DND-41 (cell line): ENCODE measurements at regions not wholly inside any gene's neighbourhood (a gene's known extent, or its start where the extent isn't known, plus 50 kb on each side); places are given as distances from the start of the nearest gene placed in this dataset.
"Not testable (repeated sequence)": the region's sequence is repeated elsewhere in the genome, so short reads cannot be mapped to it uniquely, and the experiment has no call there.

Experiments used
- ATAC-seq: fragments of 200-7000 bp; cut with Tn5 transposase; 3 replicates; pipeline ENCODE4 v1.9.1; 2021; ENCODE audit warnings: low read depth; ENCODE audit not compliant: insufficient read depth
- DNase-seq: peaks from one replicate; pipeline ENCODE4 v3.0.0-alpha.2; 2020
- H2AFZ ChIP-seq: 2 replicates; pipeline ENCODE4 v1.6.0; 2012; ENCODE audit warnings: low read depth, low read length
- H3K27ac ChIP-seq: 2 replicates; pipeline ENCODE4 v1.5.1; 2012; ENCODE audit warnings: low read length, inconsistent platforms
- H3K27me3 ChIP-seq: fragments of 200-600 bp; sonication (generic); 2 replicates; pipeline ENCODE4 v1.6.0; 2012; ENCODE audit warnings: low read length, mild to moderate bottlenecking, inconsistent platforms; ENCODE audit not compliant: insufficient read depth, poor library complexity
- H3K36me3 ChIP-seq: 2 replicates; pipeline ENCODE4 v1.5.1; 2012; ENCODE audit warnings: low read length, inconsistent platforms; ENCODE audit not compliant: insufficient read depth
- H3K4me1 ChIP-seq: 2 replicates; pipeline ENCODE4 v1.5.1; 2012; ENCODE audit warnings: mild to moderate bottlenecking, low read length; ENCODE audit not compliant: insufficient read depth
- H3K4me2 ChIP-seq: 2 replicates; pipeline ENCODE4 v1.6.0; 2012; ENCODE audit warnings: mild to moderate bottlenecking, moderate library complexity, low read length, inconsistent platforms; ENCODE audit not compliant: insufficient read depth
- H3K4me3 ChIP-seq, 2 experiments: fragments of 200-600 bp in 1 of 2; shearing (Covaris generic) in 1 of 2; 2 replicates each; pipeline ENCODE4 v1.5.1; 2012 to 2016; ENCODE audit warnings: inconsistent platforms in 2 of 2, low read length in 2 of 2, mild to moderate bottlenecking in 2 of 2, low read depth in 1 of 2, moderate library complexity in 1 of 2
- H3K79me2 ChIP-seq: 2 replicates; pipeline ENCODE4 v1.6.0; 2012; ENCODE audit warnings: low read length, inconsistent platforms; ENCODE audit not compliant: insufficient read depth
- H3K9ac ChIP-seq: 2 replicates; pipeline ENCODE4 v1.6.0; 2012; ENCODE audit warnings: low read depth, mild to moderate bottlenecking, inconsistent platforms, low read length, moderate library complexity
- H3K9me3 ChIP-seq: 2 replicates; pipeline ENCODE4 v1.5.1; 2012; ENCODE audit warnings: low read length, moderate library complexity, mild to moderate bottlenecking, inconsistent platforms; ENCODE audit not compliant: insufficient read depth, severe bottlenecking
- H4K20me1 ChIP-seq: 2 replicates; pipeline ENCODE4 v1.6.0; 2012; ENCODE audit warnings: low read length; ENCODE audit not compliant: insufficient read depth
- CTCF ChIP-seq: IDR thresholded peaks from 2 replicates; pipeline ENCODE4 v1.5.1; 2012; ENCODE audit warnings: borderline replicate concordance, low read length, moderate library complexity, mild to moderate bottlenecking; ENCODE audit not compliant: poor library complexity, severe bottlenecking; ENCODE audit errors: extremely low read depth
- EZH2 ChIP-seq: IDR thresholded peaks from 3 replicates; pipeline ENCODE4 v1.6.1; 2012; ENCODE audit warnings: borderline replicate concordance, low read depth, mild to moderate bottlenecking, moderate library complexity, low read length, inconsistent platforms; ENCODE audit not compliant: severe bottlenecking

DNA sequence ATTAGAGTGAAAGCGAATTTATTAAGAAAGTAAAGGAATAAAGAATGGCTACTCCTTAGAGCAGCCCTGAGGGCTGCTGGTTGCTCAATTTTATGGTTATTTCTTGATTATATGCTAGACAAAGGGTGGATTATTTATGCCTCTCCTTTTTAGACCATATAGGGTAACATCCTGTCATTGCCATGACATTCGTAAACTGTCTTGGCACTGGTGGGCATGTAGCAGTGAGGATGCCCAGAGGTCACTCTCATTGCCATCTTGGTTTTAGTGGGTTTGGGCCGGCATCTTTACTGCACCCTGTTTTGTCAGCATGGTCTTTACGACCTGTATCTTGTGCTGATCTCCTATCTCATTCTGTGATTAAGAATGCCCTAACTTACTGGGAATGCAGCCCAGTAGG lies 58.2 kb downstream of the TANC2 start:
- H3K4me3 ChIP-seq: no peak overlapping the region
- no peak overlapping the region for H3K4me2 ChIP-seq
- no peak for ATAC-seq
- no peak overlapping the region for H2AFZ ChIP-seq
- no peak overlapping the region for H3K9ac ChIP-seq
- H3K27me3 ChIP-seq: no peaks in the 10 kb centered on the region
- no peak overlapping the region for H3K27ac ChIP-seq
- H3K4me1 ChIP-seq: no peaks in the 10 kb centered on the region
- no peak for DNase-seq
- H3K36me3 ChIP-seq: no peaks in the 10 kb centered on the region
- peaks cover 6% of the 10 kb centered on the region; the same call in 1 of the 2 replicates for H4K20me1 ChIP-seq
- TF ChIP-seq EZH2 (no peak), CTCF (no peak)
- no peaks in the 10 kb centered on the region for H3K9me3 ChIP-seq
- no peaks in the 10 kb centered on the region for H3K79me2 ChIP-seq

DNA sequence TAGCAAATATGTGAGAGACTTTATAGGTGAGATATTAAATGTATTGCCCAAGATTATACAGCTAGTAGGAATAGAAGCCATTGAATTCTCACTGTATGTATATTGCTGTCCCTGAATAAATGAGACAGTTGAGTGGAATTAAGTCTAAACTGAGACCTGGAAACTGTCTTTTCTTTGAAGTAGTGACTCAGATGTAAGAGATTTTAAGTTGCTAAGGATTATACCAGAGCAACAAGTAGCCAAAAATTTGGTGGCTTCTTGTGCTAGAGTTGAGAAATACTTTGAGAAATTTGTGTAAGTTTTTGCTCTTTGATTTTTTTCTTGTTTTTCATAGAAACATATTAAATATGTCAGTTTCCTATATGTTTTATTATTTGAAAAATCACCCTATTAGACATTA lies 58.7 kb downstream of the TANC2 start:
- Histone ChIP-seq H3K27ac (no peak overlapping the region), H4K20me1 (peaks cover 6% of the 10 kb centered on the region; the same call in 1 of the 2 replicates), H3K27me3 (no peaks in the 10 kb centered on the region), H3K9me3 (no peaks in the 10 kb centered on the region), H2AFZ (no peak overlapping the region), H3K4me2 (no peak overlapping the region), H3K79me2 (no peaks in the 10 kb centered on the region), H3K4me1 (no peaks in the 10 kb centered on the region), H3K36me3 (no peaks in the 10 kb centered on the region), H3K4me3 (no peak overlapping the region), H3K9ac (no peak overlapping the region)
- TF ChIP-seq CTCF (no peak), EZH2 (no peak)
- DNase-seq: no peak
- no peak for ATAC-seq

DNA sequence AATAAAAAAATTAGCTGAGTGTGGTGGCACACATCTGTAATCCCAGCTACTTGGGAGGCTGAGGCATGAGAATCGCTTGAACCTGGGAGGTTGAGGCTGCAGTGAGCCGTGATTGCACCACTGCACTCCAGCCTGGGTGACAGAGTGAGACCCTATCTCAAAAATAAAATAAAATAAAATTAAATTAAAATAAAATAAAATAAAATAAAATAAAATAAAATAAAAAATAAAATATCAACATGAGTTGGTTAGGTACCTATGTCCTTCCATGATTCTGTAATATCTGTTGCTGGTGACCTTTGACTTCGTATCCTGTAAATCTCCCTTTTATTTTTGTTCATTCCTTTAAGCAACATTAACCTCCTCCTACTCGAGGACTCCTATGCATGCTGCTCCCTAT lies 59.6 kb downstream of the TANC2 start:
- not testable (repeated sequence) for H3K9me3 ChIP-seq, ATAC-seq, H3K79me2 ChIP-seq

DNA sequence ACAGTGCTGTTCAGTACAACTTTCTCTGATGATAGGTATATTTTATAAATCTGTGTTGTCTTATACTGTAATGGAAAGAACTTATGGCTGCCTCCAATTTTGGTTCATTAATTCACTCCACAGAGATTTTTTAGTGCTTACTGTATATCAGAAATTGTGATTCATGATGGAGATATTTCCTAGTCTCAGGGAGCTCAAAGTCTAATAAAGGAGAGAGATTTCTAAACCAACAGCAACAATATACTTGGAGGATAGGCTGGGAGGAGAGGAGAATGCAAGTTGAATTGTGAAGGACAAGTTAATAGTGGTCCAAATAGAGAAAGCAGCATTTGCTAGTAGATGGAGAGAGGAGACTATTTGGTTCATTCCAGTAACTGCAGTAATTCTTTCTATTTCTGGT lies 63.5 kb downstream of the TANC2 start:
- no peaks in the 10 kb centered on the region for H4K20me1 ChIP-seq
- no peak for DNase-seq
- H3K4me1 ChIP-seq: no peaks in the 10 kb centered on the region
- no peak overlapping the region for H3K27ac ChIP-seq
- no peaks in the 10 kb centered on the region for H3K9me3 ChIP-seq
- no peak overlapping the region for H2AFZ ChIP-seq
- no peak overlapping the region for H3K9ac ChIP-seq
- H3K27me3 ChIP-seq: no peaks in the 10 kb centered on the region
- H3K4me3 ChIP-seq: no peak overlapping the region
- no peak overlapping the region for H3K4me2 ChIP-seq
- TF ChIP-seq EZH2 (no peak), CTCF (no peak)
- H3K36me3 ChIP-seq: no peaks in the 10 kb centered on the region
- H3K79me2 ChIP-seq: no peaks in the 10 kb centered on the region
- ATAC-seq: no peak

More for the DNA sequence above, 59.6 kb downstream of the TANC2 start:
- H3K4me1 ChIP-seq, H3K4me2 ChIP-seq, H4K20me1 ChIP-seq, H3K36me3 ChIP-seq, H3K4me3 ChIP-seq, H2AFZ ChIP-seq, DNase-seq, H3K9ac ChIP-seq, H3K27me3 ChIP-seq, H3K27ac ChIP-seq: not testable (repeated sequence)
